NCI-H1930 (cell line): ENCODE measurements at regions not wholly inside any gene's neighbourhood (a gene's known extent, or its start where the extent isn't known, plus 50 kb on each side); places are given as distances from the start of the nearest gene placed in this dataset.
A peak's percentile ranks its signal among the peaks of the same experiment; 100 is the strongest.
"Not testable (repeated sequence)": the region's sequence is repeated elsewhere in the genome, so short reads cannot be mapped to it uniquely, and the experiment has no call there.

ENCODE experiments used
- DNase-seq, 2 experiments: peaks; one replicate each; lab custom pipeline; 2025; lab: John Stamatoyannopoulos, UW

DNA sequence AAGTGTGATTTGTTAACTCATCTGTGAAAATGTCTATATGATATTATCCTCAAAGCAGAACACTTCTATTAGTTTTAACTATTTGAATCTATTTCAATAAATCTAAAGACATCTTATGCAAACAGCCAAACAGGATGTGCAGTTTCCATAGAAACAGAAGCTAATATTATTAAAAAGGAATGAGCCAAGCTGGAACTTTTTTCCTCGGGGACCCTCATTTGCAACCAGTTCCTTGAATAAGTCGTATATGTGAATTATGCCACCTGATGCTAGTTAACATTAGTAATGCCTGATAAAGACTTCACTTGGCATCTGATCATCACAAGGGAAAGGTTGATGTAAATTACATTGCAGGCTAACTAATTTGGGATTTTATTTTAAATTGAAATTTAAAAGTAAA lies 216.9 kb upstream of the SMLR1 start:
- DNase-seq = no peak

DNA sequence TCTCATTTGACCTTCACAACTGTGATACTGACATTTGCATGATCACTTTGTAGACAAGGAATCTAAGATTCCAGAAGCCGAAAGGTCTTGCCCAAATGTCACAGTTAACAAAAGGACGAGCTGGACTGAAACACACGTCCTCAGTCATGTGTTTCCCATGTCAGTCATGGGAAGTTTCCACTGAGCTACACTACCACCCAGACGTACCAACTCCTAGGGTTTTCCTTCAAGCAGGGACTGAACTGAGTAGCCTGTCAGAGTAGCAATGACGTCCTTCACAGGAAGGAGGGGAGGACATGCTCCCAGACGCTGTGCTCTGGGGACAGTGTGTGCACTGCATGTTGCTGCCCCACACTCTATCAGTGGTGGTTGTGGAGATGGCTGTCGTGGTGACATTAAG lies 215.8 kb upstream of the SMLR1 start:
- DNase-seq = no peak

DNA sequence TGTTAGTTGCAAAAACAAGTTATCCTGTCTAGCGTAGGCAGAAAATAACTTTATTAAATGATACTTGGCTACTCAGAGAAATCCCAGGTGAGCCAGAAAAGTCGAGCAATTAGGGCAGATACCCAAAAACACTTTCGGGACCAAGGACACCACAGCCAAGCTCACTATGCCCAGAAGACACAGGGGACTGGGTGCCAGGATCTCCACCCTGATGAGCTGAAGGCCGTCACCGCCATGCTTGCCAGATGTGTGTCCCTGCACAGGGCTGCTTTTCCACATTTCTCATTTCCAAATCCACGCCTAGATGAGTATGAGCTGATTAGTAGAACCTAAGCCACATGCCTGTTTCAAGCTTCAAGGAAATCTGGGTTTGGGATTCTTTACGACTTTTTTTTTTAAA lies 214.0 kb upstream of the SMLR1 start:
- no peak for DNase-seq

DNA sequence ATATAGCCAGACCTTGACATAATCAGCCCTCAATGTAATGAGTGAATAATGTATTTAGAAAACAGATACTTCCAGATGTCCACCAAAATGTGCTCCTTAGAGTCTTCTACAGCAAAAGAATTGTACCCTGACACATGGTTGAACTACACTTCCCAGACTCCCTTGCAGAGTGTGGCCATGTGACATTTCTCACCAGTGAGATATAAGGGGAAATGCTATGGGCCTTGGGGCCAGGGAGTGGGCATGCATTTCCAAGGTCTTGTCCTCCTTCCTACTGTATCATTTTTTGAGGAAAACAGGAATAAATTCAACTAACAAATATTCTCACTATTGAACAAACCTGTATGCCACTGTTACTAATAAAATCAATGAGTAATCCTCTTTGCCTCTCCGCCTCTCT lies 211.4 kb upstream of the SMLR1 start:
- DNase-seq = no peak

DNA sequence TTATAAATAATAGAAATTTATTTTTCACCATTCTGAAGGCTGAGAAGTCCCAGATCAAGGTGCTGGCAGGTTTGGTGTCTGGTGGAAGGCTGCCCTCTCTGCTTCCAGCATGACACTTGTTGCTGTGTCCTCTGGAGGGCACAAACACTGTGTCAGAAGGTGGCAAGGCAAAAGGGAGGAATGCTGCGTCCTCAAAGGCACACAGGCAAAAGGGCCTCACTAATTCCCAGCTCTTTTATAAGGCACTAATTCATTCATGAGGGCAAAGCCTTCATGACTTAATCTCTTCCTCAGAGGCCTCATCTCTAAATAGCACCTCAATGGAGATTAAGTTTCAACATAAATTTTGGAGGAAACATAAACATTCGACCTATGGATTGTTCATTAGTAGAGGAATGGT lies 209.5 kb upstream of the SMLR1 start:
- no peak for DNase-seq

DNA sequence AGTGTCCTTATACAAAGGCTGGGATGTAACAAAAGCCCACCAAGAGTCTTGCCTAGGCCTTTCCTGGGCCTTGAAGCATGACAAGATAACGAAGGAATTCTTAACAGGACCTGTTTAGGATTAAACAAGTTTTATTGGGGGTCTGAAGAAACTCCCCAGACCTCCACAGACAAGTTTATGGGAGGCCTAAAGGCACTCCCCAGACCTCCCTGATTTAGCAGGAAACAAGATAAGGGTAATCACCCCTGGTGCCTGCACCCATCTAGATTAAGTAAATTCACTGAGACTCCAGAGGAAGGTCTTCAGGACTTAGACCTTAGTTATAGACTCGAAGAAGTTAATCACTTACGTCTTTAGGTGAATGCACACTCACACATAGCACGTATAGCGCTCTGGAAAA lies 208.4 kb upstream of the SMLR1 start:
- DNase-seq = not testable (repeated sequence)

DNA sequence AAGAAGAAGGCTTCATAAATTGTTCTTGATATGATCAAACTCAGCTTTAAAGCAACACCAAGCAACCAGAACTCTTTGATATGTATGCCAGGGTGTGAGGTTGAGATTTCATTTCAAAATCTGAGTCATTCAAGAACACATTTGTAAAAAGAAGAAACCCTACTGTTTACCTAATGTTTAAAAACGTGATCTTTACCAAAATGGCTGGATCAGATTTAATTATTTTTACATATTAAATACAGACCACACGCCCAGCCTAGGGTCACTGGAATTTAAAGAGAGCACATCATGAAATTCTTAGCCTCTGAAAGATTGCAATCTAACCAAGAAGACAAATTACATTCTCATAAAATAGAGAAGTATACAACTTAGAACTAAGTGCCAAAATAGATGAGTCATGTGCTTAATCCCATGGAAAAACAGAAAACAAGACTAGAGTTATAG lies 206.8 kb upstream of the SMLR1 start:
- DNase-seq = no peak

DNA sequence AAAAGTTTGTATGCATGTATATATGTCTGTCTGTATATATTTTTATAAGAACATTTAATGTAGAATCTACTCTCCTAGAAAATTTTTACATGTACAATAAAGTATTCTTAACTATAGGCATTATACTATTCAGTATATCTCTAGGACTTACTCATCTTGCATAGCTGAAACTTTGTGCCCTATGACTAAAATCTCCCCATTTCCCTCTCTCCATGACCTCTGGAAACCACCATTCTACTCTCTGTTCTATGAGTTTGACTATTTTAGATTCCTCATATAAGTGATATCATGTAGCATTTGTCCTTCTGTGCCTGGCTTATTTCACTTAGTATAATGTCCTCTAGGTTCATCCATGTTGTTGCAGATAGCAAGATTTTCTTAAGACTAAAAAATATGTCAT lies 205.1 kb upstream of the SMLR1 start:
- DNase-seq = no peak

DNA sequence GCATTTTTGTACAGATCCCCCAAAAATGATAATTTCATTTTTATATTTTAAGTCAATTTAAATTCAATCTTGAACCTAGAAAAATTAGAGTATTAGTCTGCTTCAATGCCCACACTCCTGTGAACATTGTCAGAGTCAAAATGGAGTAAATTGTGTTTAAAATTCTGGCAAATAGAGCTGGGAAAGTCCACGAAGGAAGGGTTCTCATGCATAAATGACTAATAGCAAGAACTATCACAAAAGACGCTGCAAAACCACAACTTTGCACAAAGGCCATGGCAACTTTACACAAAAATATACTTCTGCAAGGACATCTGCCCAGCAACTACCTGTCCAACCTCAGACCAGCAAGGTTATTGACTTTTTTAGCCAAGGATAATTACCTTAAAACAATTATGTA lies 203.2 kb upstream of the SMLR1 start:
- DNase-seq = no peak

DNA sequence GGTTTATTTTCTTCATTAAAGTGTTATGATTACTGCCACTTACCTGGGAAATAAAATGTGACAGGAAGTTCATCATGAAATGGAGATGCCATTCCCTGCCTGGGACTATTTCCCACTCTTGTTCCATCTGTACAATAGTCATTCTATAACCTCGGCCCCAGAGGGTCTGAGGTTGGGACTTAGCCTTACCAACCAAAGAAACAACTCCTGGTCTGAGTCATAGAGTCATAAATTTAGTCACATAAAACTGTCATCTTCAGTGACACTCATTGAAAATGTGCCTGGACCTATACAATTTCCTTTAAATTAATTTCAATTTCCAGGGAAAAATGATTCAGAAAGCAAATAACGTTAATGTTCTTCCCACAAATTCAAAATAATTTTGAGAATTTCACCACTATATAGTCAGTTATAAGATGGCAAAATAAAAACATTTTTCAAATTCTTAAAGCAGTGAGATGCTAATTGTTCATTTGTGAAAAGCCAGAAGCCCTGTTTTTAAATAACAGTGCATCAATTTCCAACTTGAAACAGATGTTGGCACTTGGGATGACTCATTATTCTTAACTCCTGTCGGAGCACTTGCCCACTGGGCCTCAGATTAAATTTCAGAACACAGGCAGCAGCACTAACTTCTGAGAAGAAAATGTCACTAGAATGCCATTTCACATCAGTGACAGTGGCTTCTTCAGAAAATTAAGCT lies 201.2 kb upstream of the SMLR1 start:
- DNase-seq = no peak

DNA sequence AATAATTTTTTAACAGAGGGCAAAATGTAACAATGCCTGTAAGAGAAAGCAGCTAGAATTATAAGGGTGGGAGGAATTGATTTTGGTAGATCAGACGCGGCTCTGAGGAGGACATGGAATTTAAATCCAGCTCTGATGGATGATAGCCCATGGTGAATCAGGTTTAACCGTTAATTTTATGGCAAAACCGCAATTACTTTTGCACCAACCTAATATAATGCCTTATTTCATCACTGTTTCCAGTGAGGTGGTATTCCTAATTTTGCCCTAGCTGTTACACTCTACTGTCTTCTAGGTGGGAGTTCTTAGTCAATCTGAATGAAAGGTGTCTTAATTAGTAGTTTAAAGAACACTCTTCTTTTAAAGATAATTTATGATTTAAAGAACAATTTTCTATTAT lies 198.3 kb upstream of the SMLR1 start:
- DNase-seq = no peak

DNA sequence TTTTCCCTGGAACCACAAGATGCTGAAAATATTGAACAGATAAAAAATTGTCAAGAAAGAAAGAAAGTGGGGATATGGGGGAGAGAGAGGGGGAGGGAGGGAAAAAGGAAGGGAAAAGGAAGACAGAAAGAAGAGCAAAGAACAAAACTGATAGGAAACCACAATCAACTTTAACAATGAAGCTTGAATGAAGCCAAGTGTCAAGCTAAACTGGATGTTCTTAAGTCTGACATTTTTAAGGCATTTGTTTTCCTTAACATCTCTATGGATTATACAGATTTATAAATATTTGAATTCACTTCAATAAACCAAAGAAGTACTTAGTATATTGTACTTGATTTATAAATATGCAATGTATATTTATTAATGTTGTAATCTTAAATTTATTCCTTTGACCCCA lies 197.6 kb upstream of the SMLR1 start:
- no peak for DNase-seq

DNA sequence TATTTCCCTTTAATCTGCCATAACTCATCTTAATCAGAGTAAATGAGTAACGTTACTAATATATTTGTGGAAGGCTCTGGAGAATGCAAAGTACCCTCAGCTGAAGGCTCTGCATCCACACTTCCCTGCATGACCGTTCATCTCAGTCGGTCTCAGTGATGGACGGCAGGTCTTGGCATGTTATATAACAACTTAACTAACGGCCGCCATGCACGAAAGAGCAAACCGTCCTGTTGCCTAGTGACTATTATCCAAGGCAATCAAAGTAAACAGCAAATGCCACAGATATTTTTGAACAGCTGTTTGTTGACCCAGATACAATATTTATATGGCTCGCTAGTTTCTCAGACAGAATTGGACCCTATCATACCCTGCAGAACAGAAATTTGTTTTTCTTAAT lies 194.9 kb upstream of the SMLR1 start:
- peak; percentile 81 to 90 for DNase-seq

DNA sequence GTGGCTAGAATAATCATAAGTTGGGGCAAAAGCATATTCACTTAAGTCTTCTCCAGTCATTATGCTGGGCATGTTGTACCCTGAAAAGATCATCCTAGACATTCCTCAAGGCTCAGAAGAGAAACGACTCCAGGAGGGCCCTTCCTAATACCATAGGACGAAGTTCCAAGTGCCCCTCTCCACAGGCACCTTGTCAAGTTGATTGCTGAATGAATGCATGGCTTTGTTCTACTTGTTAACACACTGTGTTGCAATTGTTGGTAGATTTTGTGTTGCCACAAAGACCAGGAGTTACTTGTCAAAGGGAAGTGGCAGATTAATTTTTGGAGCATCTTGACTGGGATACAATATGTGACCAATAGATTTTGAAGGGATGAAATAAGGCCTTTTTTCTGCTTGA lies 194.3 kb upstream of the SMLR1 start:
- peak; percentile 23 to 67 for DNase-seq

DNA sequence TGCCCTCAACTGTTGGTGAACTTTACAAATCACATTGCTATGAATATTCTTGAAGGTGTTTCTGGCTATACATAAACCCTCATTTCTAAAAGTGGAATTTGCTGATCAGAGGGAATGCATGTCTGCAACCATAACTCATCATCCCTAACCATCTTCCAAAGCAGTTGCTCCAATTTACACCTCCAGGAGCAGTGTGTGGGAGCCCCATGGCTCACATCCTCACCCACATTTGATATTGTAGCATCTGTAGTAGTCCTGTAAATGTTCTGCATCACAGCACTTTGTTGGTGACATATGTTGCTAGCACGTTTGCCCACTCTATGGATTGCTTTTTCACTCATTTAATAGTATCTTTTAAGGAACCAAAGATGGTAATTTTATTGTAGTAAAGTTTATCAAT lies 183.8 kb upstream of the SMLR1 start:
- DNase-seq = no peak

DNA sequence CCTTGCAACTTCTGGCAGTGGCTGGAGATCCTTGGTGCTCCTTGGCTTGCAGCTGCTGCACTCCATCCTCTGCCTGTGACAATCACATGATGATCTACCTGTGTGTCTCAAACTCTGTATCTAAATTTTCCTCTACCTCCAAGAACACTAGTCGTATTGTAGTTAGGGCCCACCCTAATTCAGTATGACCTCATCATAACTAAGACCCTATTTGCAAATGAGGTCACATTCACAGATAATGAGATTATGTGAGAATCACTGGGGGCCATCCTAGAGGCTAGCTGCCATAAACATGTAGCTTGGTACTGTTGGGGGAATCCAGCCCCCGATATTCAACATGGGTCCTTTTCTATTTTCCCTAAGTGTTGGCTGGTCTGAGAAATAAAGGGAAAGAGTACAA lies 183.0 kb upstream of the SMLR1 start:
- DNase-seq = no peak

DNA sequence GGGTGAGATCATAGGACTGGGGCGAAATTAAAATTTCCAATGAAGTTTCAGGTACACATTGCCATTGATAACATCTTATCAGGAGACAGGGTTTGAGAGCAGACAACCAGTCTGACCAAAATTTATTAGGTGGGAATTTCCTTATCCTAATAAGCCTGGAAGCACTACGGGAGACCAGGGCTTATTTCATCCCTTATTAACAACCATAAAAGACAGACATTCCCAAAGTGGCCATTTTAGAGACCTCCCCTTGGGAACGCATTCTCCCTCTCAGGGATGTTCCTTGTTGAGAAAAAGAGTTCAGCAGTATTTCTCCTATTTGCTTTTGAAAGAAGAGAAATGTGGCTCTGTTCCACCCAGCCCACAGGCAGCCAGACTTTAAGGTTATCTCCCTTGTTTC lies 182.4 kb upstream of the SMLR1 start:
- not testable (repeated sequence) for DNase-seq

DNA sequence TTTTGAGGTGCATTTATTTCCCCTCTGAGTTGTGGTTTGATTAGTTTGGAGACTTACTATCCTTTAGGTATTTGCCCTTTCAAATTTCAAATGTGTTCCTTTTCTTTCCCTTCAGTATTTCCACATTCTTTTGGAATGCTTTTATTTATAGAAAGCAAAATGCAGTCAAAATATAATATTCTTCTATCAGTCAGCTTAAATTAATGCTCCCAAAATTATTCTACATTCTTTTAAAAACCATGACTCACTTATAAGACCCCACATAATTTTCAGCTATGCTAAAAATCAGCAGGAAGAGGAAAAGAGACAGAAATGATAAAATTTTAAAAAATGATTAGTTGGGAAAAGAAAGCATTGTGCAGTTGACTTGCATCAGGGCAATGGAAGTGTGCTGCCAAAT lies 180.0 kb upstream of the SMLR1 start:
- no peak for DNase-seq

DNA sequence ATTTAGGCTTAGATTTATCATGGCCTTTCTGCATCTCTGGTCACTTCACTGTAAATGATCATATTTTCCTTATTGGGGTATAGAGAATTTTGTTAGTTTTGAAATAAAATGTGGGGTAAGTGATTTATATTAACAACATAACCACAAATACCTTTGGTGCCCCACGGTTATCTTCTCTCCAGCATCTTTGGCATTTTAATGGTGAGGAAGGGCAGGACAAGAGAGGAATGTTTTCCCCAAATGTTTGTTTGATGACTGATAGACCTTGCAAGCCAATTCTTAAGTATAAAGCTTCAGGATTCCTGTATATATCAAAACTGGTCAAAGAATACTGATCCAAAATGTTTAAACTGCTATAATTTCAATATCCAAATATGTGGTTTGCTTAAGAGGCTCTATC lies 171.6 kb upstream of the SMLR1 start:
- DNase-seq = no peak

DNA sequence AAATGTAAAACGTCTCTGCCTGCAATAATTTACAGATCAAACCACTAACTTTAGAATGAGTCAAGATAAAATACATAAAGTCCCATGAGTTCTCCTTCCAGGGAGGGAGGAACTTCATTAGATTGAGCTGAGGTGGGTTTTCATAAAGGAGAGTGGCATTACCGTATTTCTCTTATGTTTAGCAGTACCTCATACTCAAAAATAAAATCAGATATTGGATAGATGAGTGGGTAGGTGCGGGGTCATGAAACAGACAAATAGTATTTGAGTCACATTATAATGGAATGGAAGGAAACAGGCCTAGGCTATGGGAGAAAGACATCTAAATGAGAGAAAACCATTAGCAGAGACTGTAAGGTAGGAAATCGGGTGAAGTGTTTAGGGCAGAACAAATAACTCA lies 166.1 kb upstream of the SMLR1 start:
- DNase-seq = no peak

DNA sequence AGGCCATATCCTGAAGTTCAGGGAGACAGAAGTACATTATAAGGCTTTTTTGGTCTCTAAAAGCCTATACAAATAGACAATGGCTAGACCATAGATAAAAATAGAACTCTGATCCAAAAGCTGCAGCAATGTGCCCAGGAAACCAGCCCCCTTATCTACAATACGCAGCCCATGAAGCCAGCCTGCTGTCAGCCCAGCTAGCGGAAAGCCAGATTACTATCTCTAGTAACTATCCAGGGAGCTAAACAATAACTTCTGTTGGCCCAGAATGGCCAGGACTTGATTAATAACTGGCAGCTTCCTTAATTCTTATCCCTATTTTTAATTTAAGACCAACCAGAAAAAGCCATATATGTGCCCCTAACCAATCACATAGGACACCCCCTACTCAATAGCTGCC lies 160.4 kb upstream of the SMLR1 start:
- DNase-seq = no peak

DNA sequence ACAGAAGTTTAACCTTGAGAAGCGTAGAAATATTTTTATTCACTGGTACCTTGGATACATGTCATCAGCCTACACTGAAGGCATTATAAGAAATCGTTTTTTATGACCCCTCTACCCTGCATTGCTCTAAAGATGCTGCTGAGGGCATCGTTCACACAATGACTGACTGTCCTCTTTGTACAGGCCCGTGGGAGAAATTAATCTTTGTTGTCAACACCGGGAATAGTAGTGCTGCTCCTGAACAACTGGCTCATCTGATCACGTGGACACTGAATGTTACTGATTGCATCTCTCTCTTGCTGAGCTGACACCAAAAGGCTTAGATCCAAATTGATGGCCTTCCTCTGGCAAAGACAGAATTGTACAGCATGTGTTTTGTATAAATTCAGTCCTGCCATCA lies 157.1 kb upstream of the SMLR1 start:
- DNase-seq = peak in 1 of 2 experiments; percentile 52

DNA sequence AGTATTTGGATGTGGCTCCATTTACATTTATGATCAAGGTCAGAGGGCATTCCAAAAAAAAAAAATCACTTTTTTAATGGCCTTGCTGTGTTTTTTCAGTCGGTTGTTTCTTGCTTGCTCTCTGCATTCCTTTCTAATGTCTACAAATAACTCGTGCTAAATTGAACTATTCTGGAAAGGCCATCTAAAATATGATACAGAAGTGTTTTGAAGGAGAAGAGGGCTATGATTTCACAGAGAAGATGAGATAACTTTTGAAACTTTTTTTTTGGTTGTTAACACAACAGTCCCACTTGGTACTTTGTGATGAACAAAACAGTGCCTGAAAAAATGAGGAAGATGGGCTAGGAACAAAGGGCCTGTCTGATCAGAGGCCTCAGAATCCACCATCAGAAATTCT lies 156.1 kb upstream of the SMLR1 start:
- DNase-seq = no peak

DNA sequence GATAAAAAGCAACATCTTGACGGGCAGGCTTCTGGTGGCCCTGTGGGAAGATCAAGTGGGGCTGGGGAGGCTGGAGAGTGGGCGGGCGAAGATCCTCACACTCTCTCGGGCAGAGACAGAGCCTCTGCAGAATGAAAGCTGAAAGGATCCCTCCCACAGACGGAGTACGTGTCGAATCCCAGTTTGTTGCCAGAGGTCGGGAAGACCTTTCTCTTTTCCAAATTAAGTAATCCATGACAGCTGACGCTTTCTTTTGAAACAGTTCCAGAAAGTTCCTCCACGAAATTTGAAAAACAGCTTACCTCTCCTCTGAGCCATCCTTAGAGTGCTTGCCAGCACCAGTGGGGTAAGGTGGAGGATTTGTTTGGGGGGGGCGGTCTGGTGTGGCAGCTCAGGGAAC lies 155.6 kb upstream of the SMLR1 start:
- DNase-seq = no peak

DNA sequence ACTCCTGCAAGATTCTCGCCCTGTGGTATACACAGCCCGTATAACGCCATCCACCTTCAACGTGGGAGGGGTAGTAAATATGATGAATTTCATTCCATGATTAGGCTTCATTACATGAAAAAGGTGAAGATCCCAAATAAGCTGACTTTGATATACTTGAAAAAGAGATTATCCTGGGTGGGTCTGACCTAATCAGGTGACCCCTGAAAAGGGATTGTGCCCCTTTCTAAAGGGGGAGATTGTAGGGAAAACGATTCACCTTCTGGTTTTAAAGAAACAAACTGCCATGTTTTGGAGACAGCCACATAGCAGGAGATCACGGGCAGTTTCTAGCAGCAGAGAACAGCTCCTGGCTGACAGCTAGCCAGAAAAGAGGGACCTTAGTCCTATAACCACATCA lies 155.1 kb upstream of the SMLR1 start:
- no peak for DNase-seq
